ENCODE measurements at regions not wholly inside any gene's neighbourhood (a gene's known extent, or its start where the extent isn't known, plus 50 kb on each side); places are given as distances from the start of the nearest gene placed in this dataset.

GRCh38 chr5:89934069-89934468, 475.5 kb downstream of the CETN3 start:
- ChIA-PET POLR2A (no interaction called here), CTCF (no interaction called here)
- no peak for DNase-seq (ENCODE audit: low read depth)
- Histone ChIP-seq H3K36me3 (ENCODE audit: control insufficient read depth, insufficient read depth, low read length) (no peaks in the 10 kb centered on the region), H3K4me3 (ENCODE audit: low read depth, low read length) (no peak overlapping the region), H3K27me3 (ENCODE audit: control insufficient read depth, insufficient read depth, low read length) (no peaks in the 10 kb centered on the region)
- no peak for TF ChIP-seq CTCF (IDR thresholded peaks at IDR 0.05; ENCODE audit: insufficient read depth, low read depth, low read length)

GRCh38 chr5:89932771-89933181, 476.8 kb downstream of the CETN3 start:
- Histone ChIP-seq H3K36me3 (ENCODE audit: control insufficient read depth, insufficient read depth, low read length) (no peaks in the 10 kb centered on the region), H3K27me3 (ENCODE audit: control insufficient read depth, insufficient read depth, low read length) (no peaks in the 10 kb centered on the region), H3K4me3 (ENCODE audit: low read depth, low read length) (no peak overlapping the region)
- DNase-seq (ENCODE audit: low read depth), result no peak
- TF ChIP-seq CTCF (IDR thresholded peaks at IDR 0.05; ENCODE audit: insufficient read depth, low read depth, low read length), result no peak
- CTCF ChIA-PET, result no interaction called here
- POLR2A ChIA-PET, result no interaction called here

GRCh38 chr5:89930591-89931392, 478.8 kb downstream of the CETN3 start:
- POLR2A ChIA-PET, result interaction anchor here (0.6 kb wide), 1 partner anchor 562 kb away, joined by 3 read pairs; no protein-coding TSS in a partner anchor
- H3K4me3 ChIP-seq (ENCODE audit: low read depth, low read length), result no peak overlapping the region
- H3K36me3 ChIP-seq (ENCODE audit: control insufficient read depth, insufficient read depth, low read length), result no peaks in the 10 kb centered on the region
- no peaks in the 10 kb centered on the region for H3K27me3 ChIP-seq (ENCODE audit: control insufficient read depth, insufficient read depth, low read length)
- DNase-seq (ENCODE audit: low read depth), result peak; percentile 44
- CTCF ChIA-PET, result no interaction called here
- TF ChIP-seq CTCF (IDR thresholded peaks at IDR 0.05; ENCODE audit: insufficient read depth, low read depth, low read length), result no peak

GRCh38 chr5:89929834-89930233, 479.7 kb downstream of the CETN3 start:
- no peak overlapping the region for H3K4me3 ChIP-seq (ENCODE audit: low read depth, low read length)
- POLR2A ChIA-PET, result no interaction called here

GRCh38 chr5:89929173-89929572, 480.4 kb downstream of the CETN3 start:
- Histone ChIP-seq H3K27me3 (ENCODE audit: control insufficient read depth, insufficient read depth, low read length) (no peaks in the 10 kb centered on the region), H3K4me3 (ENCODE audit: low read depth, low read length) (no peak overlapping the region), H3K36me3 (ENCODE audit: control insufficient read depth, insufficient read depth, low read length) (no peaks in the 10 kb centered on the region)
- ChIA-PET CTCF (no interaction called here), POLR2A (no interaction called here)
- no peak for TF ChIP-seq CTCF (IDR thresholded peaks at IDR 0.05; ENCODE audit: insufficient read depth, low read depth, low read length)
- DNase-seq (ENCODE audit: low read depth), result no peak

More at GRCh38 chr5:89929834-89930233, 479.7 kb downstream of the CETN3 start:
- no peaks in the 10 kb centered on the region for H3K27me3 ChIP-seq (ENCODE audit: control insufficient read depth, insufficient read depth, low read length)
- no peak for DNase-seq (ENCODE audit: low read depth)
- CTCF ChIA-PET, result no interaction called here
- TF ChIP-seq CTCF (IDR thresholded peaks at IDR 0.05; ENCODE audit: insufficient read depth, low read depth, low read length), result no peak
- H3K36me3 ChIP-seq (ENCODE audit: control insufficient read depth, insufficient read depth, low read length), result no peaks in the 10 kb centered on the region

All from BJ (cell line).